ENCODE measurements at regions not wholly inside any gene's neighbourhood (a gene's known extent, or its start where the extent isn't known, plus 50 kb on each side); places are given as distances from the start of the nearest gene placed in this dataset.
"Not testable (repeated sequence)": the region's sequence is repeated elsewhere in the genome, so short reads cannot be mapped to it uniquely, and the experiment has no call there.

DNA sequence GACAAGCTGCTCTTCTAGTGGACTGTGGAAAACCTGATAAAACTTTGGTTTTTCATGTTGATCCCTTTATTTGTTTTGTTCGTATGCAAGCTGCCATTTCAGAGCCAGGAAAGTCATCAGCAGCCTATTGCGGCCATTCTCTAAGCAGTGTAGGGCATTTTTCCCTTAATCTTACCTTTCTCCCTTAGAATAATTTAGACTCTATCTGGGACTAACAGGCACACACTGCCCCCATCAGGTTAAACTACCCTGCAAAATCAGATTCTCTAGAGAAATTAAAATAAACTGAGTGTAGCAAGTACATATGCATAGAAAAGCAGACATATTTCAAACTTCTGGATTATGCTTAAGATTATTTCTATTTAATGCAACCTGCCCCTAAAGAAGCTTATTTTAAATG lies 347.5 kb downstream of the METTL4 start:
- TF ChIP-seq, protein P1, sequence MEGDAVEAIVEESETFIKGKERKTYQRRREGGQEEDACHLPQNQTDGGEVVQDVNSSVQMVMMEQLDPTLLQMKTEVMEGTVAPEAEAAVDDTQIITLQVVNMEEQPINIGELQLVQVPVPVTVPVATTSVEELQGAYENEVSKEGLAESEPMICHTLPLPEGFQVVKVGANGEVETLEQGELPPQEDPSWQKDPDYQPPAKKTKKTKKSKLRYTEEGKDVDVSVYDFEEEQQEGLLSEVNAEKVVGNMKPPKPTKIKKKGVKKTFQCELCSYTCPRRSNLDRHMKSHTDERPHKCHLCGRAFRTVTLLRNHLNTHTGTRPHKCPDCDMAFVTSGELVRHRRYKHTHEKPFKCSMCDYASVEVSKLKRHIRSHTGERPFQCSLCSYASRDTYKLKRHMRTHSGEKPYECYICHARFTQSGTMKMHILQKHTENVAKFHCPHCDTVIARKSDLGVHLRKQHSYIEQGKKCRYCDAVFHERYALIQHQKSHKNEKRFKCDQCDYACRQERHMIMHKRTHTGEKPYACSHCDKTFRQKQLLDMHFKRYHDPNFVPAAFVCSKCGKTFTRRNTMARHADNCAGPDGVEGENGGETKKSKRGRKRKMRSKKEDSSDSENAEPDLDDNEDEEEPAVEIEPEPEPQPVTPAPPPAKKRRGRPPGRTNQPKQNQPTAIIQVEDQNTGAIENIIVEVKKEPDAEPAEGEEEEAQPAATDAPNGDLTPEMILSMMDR (IDR thresholded peaks at IDR 0.05) = peak in 2 of 3 experiments; percentile 8 to 27
- Histone ChIP-seq H3K27me3 (no peaks in the 10 kb centered on the region), H3K9me3 (no peaks in the 10 kb centered on the region), H3K4me3 (peak overlapping the region in 1 of 2 donors; percentile 16), H3K27ac (no peak overlapping the region), H3K4me1 (no peaks in the 10 kb centered on the region), H3K36me3 (no peaks in the 10 kb centered on the region)
- intact Hi-C loops (cut with DNase I) = no loop called here
- no peak for DNase-seq (ENCODE audit: low spot score in 2 of 2)

DNA sequence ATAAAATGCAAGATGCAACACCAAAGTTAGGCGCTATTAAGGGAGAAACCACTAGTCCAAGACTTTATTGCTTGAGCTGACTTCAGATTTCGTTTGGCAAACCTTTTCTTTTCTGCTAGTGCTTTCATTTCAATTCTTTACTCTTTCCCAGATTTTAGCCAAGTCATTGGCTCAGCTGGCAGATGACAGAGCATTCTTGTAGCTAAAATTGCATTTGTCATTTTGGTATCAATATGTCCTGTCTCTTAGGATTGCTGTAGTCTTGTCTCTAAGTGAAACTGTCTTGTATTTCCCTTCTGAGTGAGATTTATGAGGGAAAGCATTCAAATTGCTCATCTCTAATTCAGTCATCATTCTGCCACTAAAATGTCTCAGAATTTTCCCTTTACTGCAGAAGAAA lies 335.1 kb downstream of the METTL4 start:
- TF ChIP-seq, protein P1 (IDR thresholded peaks at IDR 0.05) = no peak
- intact Hi-C loops (cut with DNase I) = no loop called here
- H3K4me1 ChIP-seq = no peaks in the 10 kb centered on the region
- H3K36me3 ChIP-seq = no peaks in the 10 kb centered on the region
- H3K9me3 ChIP-seq = no peaks in the 10 kb centered on the region
- no peak overlapping the region for H3K27ac ChIP-seq
- no peaks in the 10 kb centered on the region for H3K27me3 ChIP-seq
- no peak overlapping the region for H3K4me3 ChIP-seq
- no peak for DNase-seq (ENCODE audit: low spot score in 2 of 2)

DNA sequence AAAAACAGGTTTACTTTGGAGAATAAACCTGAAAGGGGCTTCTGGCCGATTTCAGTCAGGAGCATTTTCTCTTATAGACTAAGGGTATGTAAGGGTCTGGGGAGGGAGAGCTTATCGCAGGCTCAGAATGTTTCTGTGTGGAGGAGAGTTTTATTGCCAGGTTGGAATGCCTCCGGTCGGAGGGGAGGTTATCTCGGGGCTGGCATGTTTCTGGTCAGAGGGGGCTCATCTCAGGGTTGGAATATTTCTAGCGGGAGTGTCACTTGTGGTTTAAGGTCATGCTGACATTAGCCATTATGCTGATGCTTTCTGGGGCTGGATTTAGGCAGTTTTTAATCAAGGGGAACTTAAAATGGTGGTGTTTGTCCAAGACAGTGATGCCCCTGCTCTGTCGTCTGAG lies 333.6 kb downstream of the METTL4 start:
- TF ChIP-seq, protein P1 (IDR thresholded peaks at IDR 0.05) = no peak
- DNase-seq (ENCODE audit: low spot score in 2 of 2) = no peak
- intact Hi-C loops (cut with DNase I) = no loop called here

DNA sequence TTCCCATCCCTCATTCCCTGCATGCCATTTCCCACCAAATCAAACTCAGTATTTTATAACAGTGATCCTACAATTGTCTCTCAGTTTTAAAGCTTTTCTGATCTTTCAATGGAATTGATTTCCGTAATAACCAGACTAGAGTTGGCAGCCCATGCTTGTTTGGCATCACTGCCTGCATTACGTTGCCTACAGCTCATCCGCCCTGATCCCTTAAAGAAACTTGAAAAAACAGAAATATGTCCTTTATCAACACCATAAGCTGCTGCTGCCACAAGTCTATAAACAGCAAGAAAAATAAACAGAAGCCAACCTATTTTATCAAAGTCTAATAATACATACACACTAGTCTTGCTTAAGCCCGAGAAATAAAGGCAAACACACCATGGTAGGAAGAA lies 331.0 kb downstream of the METTL4 start:
- TF ChIP-seq, protein P1 (IDR thresholded peaks at IDR 0.05) = no peak
- H3K4me3 ChIP-seq = no peak overlapping the region
- no peaks in the 10 kb centered on the region for H3K4me1 ChIP-seq
- H3K27me3 ChIP-seq = no peaks in the 10 kb centered on the region
- no peak overlapping the region for H3K27ac ChIP-seq
- no peaks in the 10 kb centered on the region for H3K9me3 ChIP-seq
- H3K36me3 ChIP-seq = no peaks in the 10 kb centered on the region
- intact Hi-C loops (cut with DNase I) = no loop called here
- DNase-seq (ENCODE audit: low spot score in 2 of 2) = no peak

More for the DNA sequence above, 333.6 kb downstream of the METTL4 start:
- no peaks in the 10 kb centered on the region for H3K4me1 ChIP-seq
- no peaks in the 10 kb centered on the region for H3K27me3 ChIP-seq
- H3K4me3 ChIP-seq = no peak overlapping the region
- no peaks in the 10 kb centered on the region for H3K36me3 ChIP-seq
- H3K27ac ChIP-seq = no peak overlapping the region
- no peaks in the 10 kb centered on the region for H3K9me3 ChIP-seq

DNA sequence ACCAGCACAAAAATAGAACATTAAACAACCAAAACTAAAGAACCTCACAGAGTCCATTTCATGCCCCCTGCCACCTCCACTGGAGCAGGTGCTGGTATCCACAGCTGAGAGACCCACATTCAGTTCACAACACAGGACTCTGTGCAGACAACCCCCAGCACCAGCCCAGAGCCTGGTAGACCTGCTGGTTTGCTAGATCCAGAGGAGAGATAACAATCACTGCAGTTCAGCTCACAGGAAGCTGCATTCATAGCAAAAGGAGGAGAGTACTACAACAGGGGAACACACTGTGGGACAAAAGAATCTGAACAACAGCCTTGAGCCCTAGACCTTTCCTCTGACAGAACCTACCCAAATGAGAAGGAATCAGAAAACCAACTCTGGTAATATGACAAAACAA lies 326.7 kb downstream of the METTL4 start:
- no peak for DNase-seq (ENCODE audit: low spot score in 2 of 2)
- H3K4me3 ChIP-seq = no peak overlapping the region
- no peaks in the 10 kb centered on the region for H3K4me1 ChIP-seq
- H3K27me3 ChIP-seq = no peaks in the 10 kb centered on the region
- H3K9me3 ChIP-seq = no peaks in the 10 kb centered on the region
- H3K36me3 ChIP-seq = no peaks in the 10 kb centered on the region
- TF ChIP-seq, protein P1 (IDR thresholded peaks at IDR 0.05) = no peak
- intact Hi-C loops (cut with DNase I) = no loop called here
- H3K27ac ChIP-seq = no peak overlapping the region

DNA sequence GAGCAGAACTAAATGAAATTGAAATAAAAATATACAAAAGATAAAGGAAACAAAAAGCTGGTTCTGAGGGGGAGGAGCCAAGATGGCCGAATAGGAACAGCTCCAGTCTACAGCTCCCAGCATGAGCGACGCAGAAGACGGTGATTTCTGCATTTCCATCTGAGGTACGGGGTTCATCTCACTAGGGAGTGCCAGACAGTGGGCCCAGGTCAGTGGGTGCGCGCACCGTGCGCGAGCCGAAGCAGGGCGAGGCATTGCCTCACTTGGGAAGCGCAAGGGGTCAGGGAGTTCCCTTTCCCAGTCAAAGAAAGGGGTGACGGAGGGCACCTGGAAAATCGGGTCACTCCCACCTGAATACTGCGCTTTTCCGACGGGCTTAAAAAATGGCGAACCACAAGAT lies 324.2 kb downstream of the METTL4 start:
- intact Hi-C loops (cut with DNase I); H3K27me3 ChIP-seq: not testable (repeated sequence)

More for the DNA sequence above, 324.2 kb downstream of the METTL4 start:
- H3K4me3 ChIP-seq; H3K27ac ChIP-seq; DNase-seq (ENCODE audit: low spot score in 2 of 2); H3K36me3 ChIP-seq; H3K4me1 ChIP-seq; H3K9me3 ChIP-seq: not testable (repeated sequence)

Measured in ascending aorta (tissue), 2 donors.